Lung (tissue), 11 donors: ENCODE measurements at regions not wholly inside any gene's neighbourhood (a gene's known extent, or its start where the extent isn't known, plus 50 kb on each side); places are given as distances from the start of the nearest gene placed in this dataset.

Experiments used
- ATAC-seq: fragments of 200-7000 bp; cut with Tn5 transposase; one replicate; pipeline ENCODE4 v1.9.1; 2020; ENCODE audit warnings: moderate number of reproducible peaks; ENCODE audit not compliant: insufficient read depth, low FRiP score
- DNase-seq, 3 donors: peaks; one replicate each; pipeline ENCODE4 v3.0.0-alpha.2; 2013 to 2017
- H3K27ac ChIP-seq, 2 donors: one replicate each; pipeline ENCODE4 v1.5.1; 2013; ENCODE audit warnings: mild to moderate bottlenecking in 2 of 2, moderate library complexity in 2 of 2, control low read depth in 1 of 2, inconsistent platforms in 1 of 2, low read depth in 1 of 2, low read length in 1 of 2
- H3K27me3 ChIP-seq, 3 donors: one replicate each; pipeline ENCODE4 v1.5.1; 2013; ENCODE audit warnings: low read length in 2 of 3; ENCODE audit not compliant: control insufficient read depth in 3 of 3, insufficient read depth in 3 of 3
- H3K36me3 ChIP-seq, 4 donors: one replicate each; pipeline ENCODE4 v1.5.1; 2013; ENCODE audit warnings: low read length in 4 of 4, mild to moderate bottlenecking in 1 of 4, moderate library complexity in 1 of 4; ENCODE audit not compliant: control insufficient read depth in 4 of 4, insufficient read depth in 4 of 4
- H3K4me1 ChIP-seq, 5 donors: one replicate each; pipeline ENCODE4 v1.5.1; 2013; ENCODE audit warnings: low read length in 5 of 5, mild to moderate bottlenecking in 2 of 5, moderate library complexity in 1 of 5; ENCODE audit not compliant: control insufficient read depth in 5 of 5, insufficient read depth in 5 of 5
- H3K4me3 ChIP-seq: one replicate; pipeline ENCODE4 v1.5.1; 2013; ENCODE audit warnings: mild to moderate bottlenecking, control low read depth, moderate library complexity
- H3K9ac ChIP-seq, 2 donors: one replicate each; pipeline ENCODE4 v1.5.1; 2013; ENCODE audit warnings: low read length in 2 of 2, control low read depth in 1 of 2; ENCODE audit not compliant: insufficient read depth in 1 of 2
- H3K9me3 ChIP-seq, 4 donors: one replicate each; pipeline ENCODE4 v1.5.1; 2013; ENCODE audit warnings: low read length in 3 of 4, mild to moderate bottlenecking in 1 of 4, moderate library complexity in 1 of 4; ENCODE audit not compliant: control insufficient read depth in 4 of 4, insufficient read depth in 3 of 4
- WGBS, 2 donors: extraction: QIAGEN DNeasy Blood & Tissue Kit; methylation state at CpG; one replicate each; pipeline ENCODE4 v1.1.7; 2013; 5-methylcytosine and 5-hydroxymethylcytosine counted together
- TF ChIP-seq, protein P1 (sequence below): IDR thresholded peaks from 2 replicates; pipeline ENCODE4 v1.5.1; 2012; ENCODE audit warnings: mild to moderate bottlenecking; ENCODE audit errors: control extremely low read depth, extremely low read depth
- donor health status: control.
- donor health status: control.
- donor health status: Bipolar disorder and iron deficiency.
- donor health status: healthy.
- donor health status: DM: yes; HTN: yes; CAD: no.

DNA sequence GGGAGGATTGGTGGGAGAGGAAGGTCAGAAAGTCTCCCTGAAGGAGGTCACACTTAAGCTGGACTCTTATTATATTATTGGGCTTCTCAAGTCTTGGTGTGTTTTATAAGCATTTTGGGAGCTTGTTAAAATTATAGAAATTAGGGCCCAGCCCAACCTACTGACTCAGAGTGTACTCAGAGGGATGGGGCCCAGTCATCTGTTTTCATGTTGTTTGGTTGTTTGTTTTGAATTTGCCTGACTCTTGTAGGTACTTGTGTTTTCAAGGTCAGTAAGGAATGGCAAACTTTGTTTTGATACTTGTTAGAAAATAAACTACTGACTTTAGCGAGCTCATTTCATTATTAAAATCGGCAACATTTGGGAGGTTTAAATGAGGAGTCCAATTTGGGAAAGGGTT is 152.0 kb downstream of the INSIG2 start:
- Histone ChIP-seq H3K9ac (no peak overlapping the region), H3K9me3 (peaks cover 0 to 13% (median 0%) of the 10 kb centered on the region in 4 donors), H3K4me1 (no peaks in the 10 kb centered on the region), H3K27ac (no peak overlapping the region), H3K27me3 (peaks cover 0 to 9% (median 0%) of the 10 kb centered on the region in 3 donors), H3K4me3 (no peak overlapping the region), H3K36me3 (no peaks in the 10 kb centered on the region)
- WGBS, 2 donors = 90 to 96% methylated on average over 2 of the region's 2 CpGs
- DNase-seq = no peak
- ATAC-seq = no peak
- TF ChIP-seq, protein P1, sequence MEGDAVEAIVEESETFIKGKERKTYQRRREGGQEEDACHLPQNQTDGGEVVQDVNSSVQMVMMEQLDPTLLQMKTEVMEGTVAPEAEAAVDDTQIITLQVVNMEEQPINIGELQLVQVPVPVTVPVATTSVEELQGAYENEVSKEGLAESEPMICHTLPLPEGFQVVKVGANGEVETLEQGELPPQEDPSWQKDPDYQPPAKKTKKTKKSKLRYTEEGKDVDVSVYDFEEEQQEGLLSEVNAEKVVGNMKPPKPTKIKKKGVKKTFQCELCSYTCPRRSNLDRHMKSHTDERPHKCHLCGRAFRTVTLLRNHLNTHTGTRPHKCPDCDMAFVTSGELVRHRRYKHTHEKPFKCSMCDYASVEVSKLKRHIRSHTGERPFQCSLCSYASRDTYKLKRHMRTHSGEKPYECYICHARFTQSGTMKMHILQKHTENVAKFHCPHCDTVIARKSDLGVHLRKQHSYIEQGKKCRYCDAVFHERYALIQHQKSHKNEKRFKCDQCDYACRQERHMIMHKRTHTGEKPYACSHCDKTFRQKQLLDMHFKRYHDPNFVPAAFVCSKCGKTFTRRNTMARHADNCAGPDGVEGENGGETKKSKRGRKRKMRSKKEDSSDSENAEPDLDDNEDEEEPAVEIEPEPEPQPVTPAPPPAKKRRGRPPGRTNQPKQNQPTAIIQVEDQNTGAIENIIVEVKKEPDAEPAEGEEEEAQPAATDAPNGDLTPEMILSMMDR = no peak

DNA sequence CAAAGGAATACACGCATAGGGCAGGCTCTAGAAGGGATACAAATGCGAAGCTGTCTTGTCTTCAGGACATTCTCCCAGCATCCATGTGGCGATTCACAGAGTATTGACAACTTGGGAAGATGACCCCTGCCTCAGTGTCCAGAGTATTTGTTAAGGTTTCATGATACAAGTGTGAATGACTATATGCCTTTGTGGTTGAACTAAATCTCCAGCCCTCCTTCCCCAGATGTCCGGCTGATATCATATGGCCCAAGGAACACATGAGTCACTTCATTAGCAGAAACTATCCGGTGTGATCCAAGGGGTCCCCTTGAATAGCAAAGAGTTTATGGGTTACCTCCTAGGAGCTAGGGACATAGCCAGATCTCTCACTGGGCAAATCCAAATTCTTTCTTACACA is 151.0 kb downstream of the INSIG2 start:
- ATAC-seq = no peak
- TF ChIP-seq, protein P1 = no peak
- Histone ChIP-seq H3K27ac (no peak overlapping the region), H3K4me3 (no peak overlapping the region), H3K4me1 (no peaks in the 10 kb centered on the region), H3K36me3 (no peaks in the 10 kb centered on the region), H3K9me3 (peaks cover 0 to 13% (median 0%) of the 10 kb centered on the region in 4 donors), H3K9ac (no peak overlapping the region), H3K27me3 (peaks cover 0 to 9% (median 0%) of the 10 kb centered on the region in 3 donors)
- DNase-seq = no peak
- WGBS, 2 donors = 93 to 98% methylated on average over 5 of the region's 5 CpGs

DNA sequence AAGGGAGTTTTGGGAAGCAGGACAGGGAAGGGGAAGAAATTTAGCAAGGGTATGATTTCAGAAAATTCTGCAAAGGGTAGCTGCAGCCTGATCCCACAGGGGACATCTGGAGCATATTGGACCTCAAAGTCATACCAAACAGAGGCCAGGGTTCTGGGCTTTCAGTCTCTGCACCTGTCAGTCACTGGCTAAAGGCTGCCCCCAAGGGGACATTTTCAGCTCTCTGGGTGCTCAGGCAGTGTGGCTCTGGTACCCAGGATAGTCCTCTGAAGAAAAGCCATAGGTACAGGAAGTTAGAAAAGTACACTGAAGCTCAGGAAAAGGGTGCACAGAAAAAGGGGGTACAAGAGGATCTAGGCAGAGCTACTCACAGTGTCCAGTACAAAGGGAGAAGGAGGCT is 149.2 kb downstream of the INSIG2 start:
- no peak for ATAC-seq
- Histone ChIP-seq H3K4me3 (no peak overlapping the region), H3K9me3 (peaks cover 0 to 10% (median 0%) of the 10 kb centered on the region in 4 donors), H3K4me1 (no peaks in the 10 kb centered on the region), H3K9ac (no peak overlapping the region), H3K27me3 (peaks cover 0 to 2% (median 0%) of the 10 kb centered on the region in 3 donors), H3K36me3 (no peaks in the 10 kb centered on the region), H3K27ac (no peak overlapping the region)
- no peak for DNase-seq
- TF ChIP-seq, protein P1 = no peak

DNA sequence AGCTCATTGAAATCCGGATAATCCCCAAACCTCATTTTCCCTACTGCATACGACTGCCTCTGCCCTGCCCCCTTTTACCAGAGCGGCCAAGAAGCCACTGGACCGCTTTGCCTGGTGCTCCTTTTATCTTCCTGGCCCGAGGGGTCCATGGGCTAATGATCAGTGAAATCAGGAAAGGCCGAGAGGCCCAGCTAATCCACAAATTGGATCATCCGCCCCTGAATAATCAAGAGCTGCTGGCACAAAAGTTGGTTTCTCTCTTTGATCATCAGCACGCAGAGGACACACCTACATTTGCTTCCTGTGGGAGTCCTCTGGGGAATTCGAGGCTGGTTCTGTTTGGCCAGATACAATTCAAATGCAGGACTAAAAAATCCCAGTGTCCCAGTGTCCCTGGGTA is 144.5 kb downstream of the INSIG2 start:
- H3K36me3 ChIP-seq = no peaks in the 10 kb centered on the region
- H3K9me3 ChIP-seq = peaks cover 0 to 3% (median 0%) of the 10 kb centered on the region in 4 donors
- 61 to 63% methylated on average over 9 of the region's 9 CpGs for WGBS, 2 donors
- no peak overlapping the region for H3K27ac ChIP-seq
- no peak overlapping the region for H3K9ac ChIP-seq
- no peak for ATAC-seq
- TF ChIP-seq, protein P1 = no peak
- peaks cover 0 to 11% (median 8%) of the 10 kb centered on the region in 3 donors for H3K27me3 ChIP-seq
- no peaks in the 10 kb centered on the region for H3K4me1 ChIP-seq
- DNase-seq = no peak
- H3K4me3 ChIP-seq = no peak overlapping the region
